HS-27A (cell line): ENCODE measurements at regions not wholly inside any gene's neighbourhood (a gene's known extent, or its start where the extent isn't known, plus 50 kb on each side); places are given as distances from the start of the nearest gene placed in this dataset.

Experiments used
- DNase-seq: peaks from one replicate; pipeline ENCODE4 v3.0.0-alpha.2; 2012; ENCODE audit warnings: low read depth, missing footprints

DNA sequence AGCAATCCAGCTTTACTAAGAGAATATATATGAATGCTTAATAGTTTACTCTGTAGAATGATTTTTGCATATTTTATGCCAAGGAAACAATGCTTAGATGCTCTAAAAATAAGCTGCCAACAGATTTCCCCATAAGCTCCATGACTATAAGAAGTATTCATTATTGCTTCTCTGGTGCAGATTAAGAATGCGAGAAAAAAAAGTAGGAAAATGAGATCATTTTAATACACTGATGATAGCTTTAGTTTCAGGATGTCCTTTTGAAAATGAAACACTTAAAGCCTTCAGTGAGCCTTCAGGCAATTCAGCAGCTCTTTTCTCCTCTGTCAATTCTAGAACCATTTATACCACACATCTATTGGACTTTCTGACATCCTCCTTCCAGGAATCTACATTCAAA lies 735.0 kb upstream of the POT1 start:
- DNase-seq = no peak

- no peak for DNase-seq
These were observed 734.3 kb upstream of the POT1 start for GRCh38 chr7:125663961-125664360.

GRCh38 chr7:125661677-125662076 lies 732.1 kb upstream of the POT1 start:
- no peak for DNase-seq

- DNase-seq = no peak
These were observed 731.4 kb upstream of the POT1 start for GRCh38 chr7:125661006-125661405.

GRCh38 chr7:125654076-125654475 lies 724.5 kb upstream of the POT1 start:
- no peak for DNase-seq

DNA sequence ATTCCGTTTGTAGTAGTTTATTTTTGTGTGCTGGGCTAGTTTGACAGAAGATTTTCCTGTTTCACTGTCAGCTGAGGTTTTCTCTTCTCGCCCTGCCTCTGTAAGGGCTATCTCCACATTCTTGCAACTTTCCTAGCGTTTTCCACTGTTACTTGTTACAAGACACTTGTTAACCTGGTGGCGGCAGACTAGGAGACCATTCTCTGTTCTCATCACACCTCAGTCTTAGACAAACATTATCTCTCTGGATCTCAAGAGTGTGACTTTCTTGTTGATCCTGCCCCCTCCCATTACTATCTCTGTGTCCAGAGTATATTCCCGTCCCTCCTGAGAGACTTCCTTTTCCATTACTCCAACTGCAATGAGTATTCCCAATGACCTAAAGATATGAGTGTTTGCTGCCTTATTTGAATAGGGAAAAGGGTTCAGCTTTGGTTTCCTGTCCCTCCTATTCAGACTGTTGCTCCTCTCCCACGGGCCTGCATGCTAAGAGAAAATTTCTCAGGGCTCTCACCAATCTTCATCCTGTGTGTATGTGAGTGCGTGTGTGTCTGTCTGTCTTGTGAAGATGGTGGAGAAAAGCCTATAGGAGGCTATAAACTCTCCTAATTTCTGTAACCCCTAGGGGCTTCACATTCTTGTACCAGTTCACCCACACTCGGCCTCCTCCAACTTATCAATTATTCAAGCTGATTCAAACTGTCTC lies 722.4 kb upstream of the POT1 start:
- DNase-seq = no peak

- DNase-seq = no peak
These were observed 718.9 kb upstream of the POT1 start for GRCh38 chr7:125648543-125648942.

DNA sequence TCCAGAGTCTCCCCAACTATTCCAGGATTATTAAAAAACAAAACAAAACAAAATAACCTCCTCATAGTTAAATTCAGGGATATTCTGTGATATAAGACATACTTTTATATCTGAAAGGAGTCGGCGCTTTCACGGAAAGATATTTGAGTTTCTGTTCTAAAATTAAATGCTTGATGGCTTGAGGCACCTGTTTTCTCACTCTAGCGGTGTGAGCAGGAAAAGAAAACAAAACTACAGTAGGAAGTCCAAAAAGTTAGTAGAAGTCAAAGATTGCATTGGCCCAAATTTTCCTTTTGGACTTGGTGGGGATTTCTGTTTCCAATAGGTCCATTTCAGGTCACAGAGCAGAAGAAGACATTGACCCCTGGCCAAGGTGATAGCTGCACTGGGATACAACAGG lies 716.1 kb upstream of the POT1 start:
- no peak for DNase-seq

DNA sequence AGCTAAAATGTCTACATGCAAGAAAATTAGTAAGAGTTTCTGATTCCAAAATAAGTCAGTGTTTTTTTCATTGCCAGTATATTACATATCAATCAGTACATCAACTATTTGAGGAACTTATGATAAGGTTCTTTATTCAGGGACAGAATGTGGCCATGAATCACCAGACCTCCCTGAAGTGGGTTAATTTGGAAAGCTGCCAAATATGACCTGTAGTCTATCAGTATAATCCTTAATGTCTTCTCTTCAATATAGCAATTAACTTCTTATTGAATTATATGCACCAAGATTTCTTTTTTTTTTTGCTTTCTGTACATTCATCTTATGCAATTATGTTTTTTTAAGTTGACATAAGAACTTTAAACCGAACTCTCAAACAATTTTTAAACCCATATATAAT lies 714.5 kb upstream of the POT1 start:
- DNase-seq = no peak

- no peak for DNase-seq
These were observed 713.7 kb upstream of the POT1 start for GRCh38 chr7:125643302-125643701.

- no peak for DNase-seq
These were observed 712.3 kb upstream of the POT1 start for GRCh38 chr7:125641884-125642283.

GRCh38 chr7:125636320-125636962 lies 706.8 kb upstream of the POT1 start:
- no peak for DNase-seq

- no peak for DNase-seq
These were observed 688.9 kb upstream of the POT1 start for GRCh38 chr7:125618516-125618915.

GRCh38 chr7:125611582-125611981 lies 682.0 kb upstream of the POT1 start:
- DNase-seq = no peak

DNA sequence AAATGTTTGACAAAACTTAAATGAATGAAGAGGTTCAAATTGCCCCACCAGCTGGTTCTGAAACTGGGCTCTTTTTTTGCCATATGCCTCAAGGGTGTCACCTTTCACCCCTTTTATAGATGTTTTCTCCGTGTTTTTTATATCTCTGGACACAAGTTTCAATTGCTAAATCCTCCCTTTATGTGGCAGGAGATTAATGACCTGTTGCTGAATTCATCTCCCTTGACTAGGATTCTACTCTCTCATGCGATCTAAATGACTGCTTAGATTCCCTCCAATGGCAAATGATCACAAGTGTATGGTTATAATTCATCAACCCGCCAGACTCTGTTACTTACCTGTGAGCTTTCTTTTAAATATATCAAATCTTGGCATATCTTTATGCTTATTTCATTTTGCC lies 677.0 kb upstream of the POT1 start:
- no peak for DNase-seq

DNA sequence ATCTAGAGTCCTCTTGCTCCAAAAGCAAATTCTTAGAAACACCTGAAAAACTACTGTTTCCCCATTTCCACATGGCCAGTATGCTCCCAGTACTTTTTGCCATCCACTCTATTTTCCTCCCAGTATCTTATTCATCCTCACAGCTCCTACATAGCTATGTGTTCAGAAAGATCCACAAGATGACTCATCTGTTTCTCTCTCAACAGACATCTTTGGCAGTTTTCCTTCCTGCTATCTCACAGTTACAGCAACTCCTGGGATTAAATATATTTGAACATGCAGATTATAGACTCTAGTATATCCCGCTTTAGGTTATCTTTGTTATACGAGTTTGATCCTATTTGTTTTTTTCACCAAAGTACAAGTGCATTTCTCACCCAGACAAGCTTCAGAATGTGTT lies 675.6 kb upstream of the POT1 start:
- no peak for DNase-seq

- DNase-seq = no peak
These were observed 672.8 kb upstream of the POT1 start for GRCh38 chr7:125602441-125602840.

DNA sequence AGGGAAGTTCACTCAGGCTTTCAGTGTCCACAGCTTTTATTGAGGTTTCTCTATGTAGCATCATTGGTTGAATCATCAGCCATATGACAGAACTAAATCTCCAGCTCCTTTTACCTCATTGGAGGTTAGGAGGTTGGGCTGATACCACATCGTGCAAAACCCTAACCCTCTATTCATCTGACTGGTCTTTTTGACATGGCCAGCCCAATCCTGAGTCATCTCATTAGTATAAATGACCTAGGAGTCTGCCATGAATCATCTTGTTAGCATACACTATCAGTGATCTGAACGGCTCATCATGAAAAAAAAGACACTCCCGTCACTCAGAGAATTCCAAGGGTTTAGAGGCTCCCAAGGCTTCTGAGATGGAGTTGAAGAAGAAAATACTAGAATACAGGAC lies 669.8 kb upstream of the POT1 start:
- DNase-seq = no peak

DNA sequence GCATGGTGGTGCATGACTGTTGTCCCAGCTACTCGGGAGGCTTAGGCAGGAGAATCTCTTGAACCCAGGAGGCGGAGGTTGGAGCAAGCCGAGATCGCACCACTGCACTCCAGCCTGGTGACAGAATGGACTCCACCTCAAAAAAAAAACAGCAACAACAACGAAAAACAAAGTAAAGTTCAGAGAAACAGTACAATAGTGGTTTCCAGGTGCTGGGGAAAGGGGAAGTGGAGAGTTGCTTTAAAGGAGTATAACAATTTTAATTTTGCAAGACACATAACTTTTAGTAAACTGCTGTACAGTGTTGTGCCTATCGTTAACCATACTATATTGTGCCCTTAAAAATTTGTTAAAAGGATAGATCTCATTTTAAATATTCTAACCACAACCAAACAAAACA lies 662.7 kb upstream of the POT1 start:
- DNase-seq = no peak

DNA sequence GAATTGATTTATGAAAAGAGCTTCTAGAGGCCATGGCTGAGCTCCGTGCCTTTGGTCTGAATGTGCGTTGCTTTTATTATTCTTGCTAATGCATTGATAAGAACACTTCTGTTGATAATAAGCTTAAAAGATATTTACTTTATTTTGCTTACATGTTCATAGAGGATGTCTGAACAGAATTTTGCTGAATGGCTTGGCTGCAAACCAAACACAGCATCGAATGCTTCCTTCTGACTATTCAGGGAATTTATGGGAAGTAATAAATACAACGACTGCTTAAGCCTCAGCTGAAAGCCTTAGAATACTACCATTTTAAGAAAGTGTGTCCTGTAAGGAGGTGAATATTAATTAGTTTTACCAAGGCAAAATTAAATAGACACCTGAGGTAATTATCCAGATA lies 643.5 kb upstream of the POT1 start:
- DNase-seq = no peak

DNA sequence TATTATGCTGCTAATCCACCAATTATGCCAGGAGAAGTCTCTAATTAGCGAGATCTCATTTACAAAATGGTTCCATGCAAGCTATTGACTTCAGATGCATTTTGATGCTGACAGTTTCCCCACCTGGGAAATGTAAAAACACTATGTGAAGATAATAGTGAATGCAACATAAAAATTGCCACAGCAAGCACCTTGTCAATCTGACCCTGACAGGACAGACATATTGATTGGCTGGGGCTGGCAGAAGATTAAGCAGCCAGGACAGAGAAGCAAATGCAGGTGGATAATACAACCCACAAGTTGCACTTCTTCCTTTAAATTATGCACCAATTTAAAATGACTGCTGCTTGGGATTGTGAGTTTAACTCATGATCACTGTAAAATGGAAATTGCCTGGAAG lies 642.8 kb upstream of the POT1 start:
- no peak for DNase-seq

DNA sequence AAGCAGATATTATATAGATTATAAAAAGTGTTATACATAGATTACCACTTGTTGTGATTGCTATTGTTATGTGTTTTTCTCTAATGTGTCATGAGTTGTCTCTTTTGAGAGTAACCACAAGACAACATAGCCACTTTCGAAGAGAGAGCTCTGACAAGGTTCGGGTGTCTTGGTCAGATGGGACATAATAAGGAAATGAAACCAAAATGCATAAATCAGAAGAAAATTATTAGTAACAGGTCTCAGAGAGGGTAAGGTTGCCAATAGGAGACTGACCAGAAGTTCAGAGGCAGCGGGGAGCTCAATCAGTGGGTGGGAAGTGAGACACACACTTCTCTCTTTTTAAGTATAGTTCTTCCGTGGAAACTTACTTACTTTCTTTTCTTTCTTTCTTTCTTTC lies 639.2 kb upstream of the POT1 start:
- no peak for DNase-seq

DNA sequence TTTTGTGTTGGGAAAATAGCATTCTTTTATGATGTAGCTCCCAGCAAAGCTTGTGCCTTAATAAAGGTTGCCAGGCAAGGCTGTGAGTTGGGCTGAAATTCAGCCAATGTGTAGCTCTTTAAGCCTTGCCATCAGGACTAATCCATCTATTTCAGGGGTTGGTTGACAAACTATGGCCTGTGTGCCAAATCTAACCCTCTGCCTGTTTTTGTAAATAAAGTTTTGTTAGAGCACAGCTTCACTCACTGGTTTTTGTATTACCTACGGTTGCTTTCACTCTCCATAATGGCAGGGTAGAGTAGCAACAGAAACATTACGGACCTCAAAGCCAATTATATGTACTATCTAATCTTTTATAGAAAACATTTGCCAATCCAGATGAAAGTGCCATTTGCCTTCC lies 638.1 kb upstream of the POT1 start:
- no peak for DNase-seq

- no peak for DNase-seq
These were observed 634.4 kb upstream of the POT1 start for GRCh38 chr7:125563964-125564529.
